ENCODE measurements at regions not wholly inside any gene's neighbourhood (a gene's known extent, or its start where the extent isn't known, plus 50 kb on each side); places are given as distances from the start of the nearest gene placed in this dataset.

- peak in 1 of 2 donors; percentile 11 for DNase-seq (ENCODE audit: low read depth in 2 of 2)
- no peaks in the 10 kb centered on the region for H3K4me1 ChIP-seq (ENCODE audit: control insufficient read depth, extremely low read depth, insufficient read depth, low read length)
- no peaks in the 10 kb centered on the region for H3K9me3 ChIP-seq (ENCODE audit: control insufficient read depth, insufficient read depth, low read depth, low read length)
- no peaks in the 10 kb centered on the region for H3K79me2 ChIP-seq (ENCODE audit: control insufficient read depth, insufficient read depth, low read length)
- no peak for TF ChIP-seq EZH2 (IDR thresholded peaks at IDR 0.05; ENCODE audit: low read length, missing control alignments)
- no peak for TF ChIP-seq CTCF (conservative IDR thresholded peaks at IDR 0.05 in 1 of 2, IDR thresholded peaks at IDR 0.05 in 1 of 2; ENCODE audit: low read depth in 1 of 2, low read length in 2 of 2)
- H3K4me2 ChIP-seq (ENCODE audit: extremely low read depth, insufficient read depth, low read length): no peak overlapping the region
- H4K20me1 ChIP-seq (ENCODE audit: control insufficient read depth, extremely low read depth, insufficient read depth, low read length): no peaks in the 10 kb centered on the region
- no peaks in the 10 kb centered on the region for H3K27me3 ChIP-seq (ENCODE audit: control insufficient read depth, insufficient read depth, low read length)
- no peaks in the 10 kb centered on the region for H3K36me3 ChIP-seq (ENCODE audit: control insufficient read depth, insufficient read depth, low read length)
- no peak overlapping the region for H3K27ac ChIP-seq (ENCODE audit: insufficient read depth, low read length)
- H3K4me3 ChIP-seq (replicated peaks in 1 of 4; ENCODE audit: control extremely low read depth in 1 of 4, insufficient read depth in 1 of 4, low read depth in 3 of 4, low read length in 4 of 4): no peak overlapping the region
- no peak overlapping the region for H3K9ac ChIP-seq (ENCODE audit: insufficient read depth, low read length)
- H2AFZ ChIP-seq (ENCODE audit: low read length): no peak overlapping the region
Observed at GRCh38 chrX:131366407-131366806, 77.3 kb upstream of the IGSF1 start.

- no peak overlapping the region for H3K4me3 ChIP-seq (replicated peaks in 1 of 4; ENCODE audit: control extremely low read depth in 1 of 4, insufficient read depth in 1 of 4, low read depth in 3 of 4, low read length in 4 of 4)
- no peaks in the 10 kb centered on the region for H3K4me1 ChIP-seq (ENCODE audit: control insufficient read depth, extremely low read depth, insufficient read depth, low read length)
- no peaks in the 10 kb centered on the region for H3K9me3 ChIP-seq (ENCODE audit: control insufficient read depth, insufficient read depth, low read depth, low read length)
Observed at GRCh38 chrX:131388293-131388692, 99.2 kb upstream of the IGSF1 start.

GRCh38 chrX:131392666-131393065, 103.6 kb upstream of the IGSF1 start:
- no peak overlapping the region for H3K27ac ChIP-seq (ENCODE audit: insufficient read depth, low read length)
- no peak overlapping the region for H2AFZ ChIP-seq (ENCODE audit: low read length)
- TF ChIP-seq EZH2 (IDR thresholded peaks at IDR 0.05; ENCODE audit: low read length, missing control alignments) (no peak), CTCF (conservative IDR thresholded peaks at IDR 0.05 in 1 of 2, IDR thresholded peaks at IDR 0.05 in 1 of 2; ENCODE audit: low read depth in 1 of 2, low read length in 2 of 2) (no peak)
- H3K4me2 ChIP-seq (ENCODE audit: extremely low read depth, insufficient read depth, low read length): no peak overlapping the region
- no peaks in the 10 kb centered on the region for H3K4me1 ChIP-seq (ENCODE audit: control insufficient read depth, extremely low read depth, insufficient read depth, low read length)
- no peak for DNase-seq (ENCODE audit: low read depth in 2 of 2)
- H3K27me3 ChIP-seq (ENCODE audit: control insufficient read depth, insufficient read depth, low read length): no peaks in the 10 kb centered on the region
- H4K20me1 ChIP-seq (ENCODE audit: control insufficient read depth, extremely low read depth, insufficient read depth, low read length): no peaks in the 10 kb centered on the region
- H3K9me3 ChIP-seq (ENCODE audit: control insufficient read depth, insufficient read depth, low read depth, low read length): no peaks in the 10 kb centered on the region
- no peak overlapping the region for H3K4me3 ChIP-seq (replicated peaks in 1 of 4; ENCODE audit: control extremely low read depth in 1 of 4, insufficient read depth in 1 of 4, low read depth in 3 of 4, low read length in 4 of 4)
- H3K79me2 ChIP-seq (ENCODE audit: control insufficient read depth, insufficient read depth, low read length): no peaks in the 10 kb centered on the region
- no peaks in the 10 kb centered on the region for H3K36me3 ChIP-seq (ENCODE audit: control insufficient read depth, insufficient read depth, low read length)
- no peak overlapping the region for H3K9ac ChIP-seq (ENCODE audit: insufficient read depth, low read length)

More at GRCh38 chrX:131388293-131388692, 99.2 kb upstream of the IGSF1 start:
- Histone ChIP-seq H3K4me2 (ENCODE audit: extremely low read depth, insufficient read depth, low read length) (no peak overlapping the region), H3K9ac (ENCODE audit: insufficient read depth, low read length) (no peak overlapping the region), H4K20me1 (ENCODE audit: control insufficient read depth, extremely low read depth, insufficient read depth, low read length) (no peaks in the 10 kb centered on the region), H3K27ac (ENCODE audit: insufficient read depth, low read length) (no peak overlapping the region), H3K79me2 (ENCODE audit: control insufficient read depth, insufficient read depth, low read length) (no peaks in the 10 kb centered on the region), H3K27me3 (ENCODE audit: control insufficient read depth, insufficient read depth, low read length) (no peaks in the 10 kb centered on the region), H2AFZ (ENCODE audit: low read length) (no peak overlapping the region), H3K36me3 (ENCODE audit: control insufficient read depth, insufficient read depth, low read length) (no peaks in the 10 kb centered on the region)
- TF ChIP-seq CTCF (conservative IDR thresholded peaks at IDR 0.05 in 1 of 2, IDR thresholded peaks at IDR 0.05 in 1 of 2; ENCODE audit: low read depth in 1 of 2, low read length in 2 of 2) (no peak), EZH2 (IDR thresholded peaks at IDR 0.05; ENCODE audit: low read length, missing control alignments) (no peak)
- DNase-seq (ENCODE audit: low read depth in 2 of 2): no peak
